Fibroblast of skin of left quadriceps (primary cell): ENCODE measurements at regions not wholly inside any gene's neighbourhood (a gene's known extent, or its start where the extent isn't known, plus 50 kb on each side); places are given as distances from the start of the nearest gene placed in this dataset.

ENCODE experiments used
- DNase-seq, 2 experiments: peaks; one replicate each; pipeline ENCODE4 v3.0.0-alpha.2; 2013; ENCODE audit warnings: low read depth in 2 of 2

- DNase-seq: no peak
Measured at GRCh38 chr17:34135841-34136240, 119.2 kb upstream of the CCL2 start.

- no peak for DNase-seq
Measured at GRCh38 chr17:34140006-34140405, 115.1 kb upstream of the CCL2 start.

DNA sequence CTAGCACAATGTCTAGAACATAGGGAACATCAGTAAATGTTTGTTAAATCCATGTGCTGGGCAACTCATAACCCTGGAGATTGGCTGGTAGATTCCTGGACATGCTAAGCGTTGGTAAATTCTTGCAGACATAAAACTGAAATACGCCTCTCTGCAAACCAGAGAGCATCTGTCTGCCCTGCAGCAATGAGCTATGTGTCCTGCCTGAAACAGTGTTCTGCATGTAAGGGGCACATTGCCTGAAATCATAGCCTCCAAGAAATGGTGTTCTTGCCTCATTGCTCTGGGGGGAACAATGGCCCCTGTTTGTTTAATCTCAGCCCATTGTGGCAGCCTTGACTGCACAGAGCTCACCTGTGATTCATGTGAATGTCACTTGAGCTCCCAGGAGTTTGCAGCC lies 113.5 kb upstream of the CCL2 start:
- no peak for DNase-seq

GRCh38 chr17:34143430-34143829 lies 111.7 kb upstream of the CCL2 start:
- no peak for DNase-seq

GRCh38 chr17:34146440-34147043 lies 108.5 kb upstream of the CCL2 start:
- DNase-seq: no peak

- DNase-seq: peak in 1 of 2 experiments; percentile 12
Measured at GRCh38 chr17:34151102-34151501, 104.0 kb upstream of the CCL2 start.

- no peak for DNase-seq
Measured at GRCh38 chr17:34153991-34154390, 101.1 kb upstream of the CCL2 start.

DNA sequence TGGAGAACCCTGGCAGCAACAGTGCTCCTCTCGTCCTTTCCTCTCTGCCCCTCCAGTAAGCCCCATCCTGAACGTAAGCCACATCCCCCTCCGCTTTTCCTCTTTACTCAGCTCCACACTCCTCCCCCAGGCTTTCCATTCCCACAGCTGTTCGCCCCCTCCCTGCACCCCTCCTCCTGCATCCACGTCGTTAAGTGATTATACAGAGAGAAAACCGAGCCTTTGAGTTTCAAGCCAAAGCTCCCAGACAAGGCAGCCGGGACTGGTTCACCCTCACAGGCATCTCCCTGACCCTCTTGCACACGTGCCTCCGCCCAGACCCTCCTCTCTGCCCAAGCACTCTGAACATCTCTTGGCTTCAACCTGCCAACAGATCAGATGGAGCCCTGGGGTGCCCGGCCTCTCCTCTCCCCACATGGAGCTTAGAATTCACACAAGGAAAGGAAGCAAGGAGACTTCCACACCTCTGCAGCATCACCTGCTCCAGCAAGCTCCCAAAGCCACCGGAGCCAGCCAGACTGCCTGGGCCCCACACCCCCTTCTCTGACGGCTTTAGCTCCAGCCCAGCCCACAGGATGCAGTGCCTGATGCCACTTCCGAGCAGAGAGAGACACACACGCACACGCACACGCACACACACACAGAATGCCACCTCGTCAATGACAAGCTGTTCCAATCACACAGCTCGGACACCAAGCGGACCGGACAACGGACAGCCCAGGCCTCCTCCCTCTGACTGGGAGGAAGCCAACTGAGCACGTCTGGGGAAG lies 99.9 kb upstream of the CCL2 start:
- no peak for DNase-seq

DNA sequence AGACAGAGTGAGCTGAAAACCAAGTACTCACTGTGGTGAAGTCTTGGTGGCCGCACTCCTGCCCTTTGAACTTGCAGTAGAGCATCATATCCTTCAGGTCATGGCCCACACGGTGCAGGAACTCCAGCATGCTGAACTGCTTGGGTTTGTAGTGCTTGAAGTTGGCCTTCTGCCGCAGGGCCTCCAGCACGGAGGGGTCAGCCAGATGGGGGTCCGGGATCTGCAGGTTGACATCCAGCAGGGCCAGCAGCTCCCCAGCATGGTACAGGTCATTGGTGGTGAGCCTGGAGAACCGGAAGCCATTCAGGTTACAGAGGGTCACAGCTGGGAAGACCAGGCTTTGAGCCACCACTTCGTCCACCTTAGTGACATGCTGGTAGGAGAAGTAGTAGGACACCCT lies 99.1 kb upstream of the CCL2 start:
- no peak for DNase-seq

- no peak for DNase-seq
Measured at GRCh38 chr17:34156401-34156740, 98.7 kb upstream of the CCL2 start.

DNA sequence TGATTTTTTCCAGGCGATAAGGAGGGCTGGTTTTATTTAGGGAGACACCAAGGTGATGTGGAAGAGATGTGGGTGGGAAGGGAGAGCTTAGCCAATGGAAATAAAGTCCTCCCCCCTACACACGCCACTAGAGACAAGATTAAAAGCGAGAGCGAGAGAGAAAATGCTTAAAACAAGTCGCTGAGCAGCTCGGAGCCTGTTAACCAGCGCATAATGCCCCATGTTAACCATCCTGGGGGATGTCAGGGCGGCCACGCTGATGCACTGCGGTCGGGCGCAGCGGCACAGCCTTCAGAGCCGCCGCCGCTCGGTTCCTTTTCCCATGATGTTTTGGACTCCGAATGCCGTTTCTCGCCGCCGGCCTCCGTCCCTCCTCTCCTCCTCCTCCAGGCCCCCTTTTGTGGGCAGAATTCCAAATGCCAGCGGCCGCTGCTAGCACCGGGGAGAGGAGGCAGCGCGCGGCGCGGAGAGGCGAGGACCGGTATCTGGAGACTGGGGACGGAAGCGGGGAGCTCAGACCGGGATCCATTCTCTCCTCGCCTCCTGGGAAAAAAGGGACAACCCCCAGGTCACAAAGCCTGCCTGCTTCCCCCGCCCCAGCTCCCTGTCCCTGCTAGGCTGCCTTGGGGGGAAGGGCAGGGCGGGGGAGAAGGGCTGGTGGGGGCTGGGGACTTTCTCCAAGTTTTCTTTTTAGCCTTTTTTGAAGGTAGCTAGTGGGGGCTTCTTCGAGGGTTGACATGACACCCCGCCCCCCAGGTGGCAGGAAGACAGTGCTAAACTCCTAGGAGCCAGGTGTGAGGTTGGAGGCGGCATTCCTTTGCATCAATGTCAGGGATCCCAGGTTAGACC lies 98.1 kb upstream of the CCL2 start:
- no peak for DNase-seq

DNA sequence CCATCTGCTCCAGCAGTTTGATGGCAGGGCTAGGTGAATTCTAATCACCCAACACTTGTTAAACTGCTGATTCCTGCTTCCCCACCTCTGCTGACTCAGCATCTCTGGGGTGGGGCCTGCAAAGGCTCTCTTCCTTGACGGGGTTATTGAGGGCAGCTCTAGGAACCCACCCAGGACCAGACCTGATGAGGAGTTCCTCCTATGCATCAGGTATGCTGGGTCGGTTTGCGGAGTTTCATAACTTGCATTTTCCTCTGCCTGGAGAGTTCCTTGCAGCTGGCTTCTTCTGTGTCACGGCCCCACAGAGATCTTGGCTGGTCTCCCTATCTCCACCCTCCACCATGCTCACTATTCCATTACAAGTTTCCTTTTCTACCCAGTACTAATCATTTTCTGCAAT lies 93.4 kb upstream of the CCL2 start:
- no peak for DNase-seq

- no peak for DNase-seq
Measured at GRCh38 chr17:34163123-34163522, 92.0 kb upstream of the CCL2 start.

DNA sequence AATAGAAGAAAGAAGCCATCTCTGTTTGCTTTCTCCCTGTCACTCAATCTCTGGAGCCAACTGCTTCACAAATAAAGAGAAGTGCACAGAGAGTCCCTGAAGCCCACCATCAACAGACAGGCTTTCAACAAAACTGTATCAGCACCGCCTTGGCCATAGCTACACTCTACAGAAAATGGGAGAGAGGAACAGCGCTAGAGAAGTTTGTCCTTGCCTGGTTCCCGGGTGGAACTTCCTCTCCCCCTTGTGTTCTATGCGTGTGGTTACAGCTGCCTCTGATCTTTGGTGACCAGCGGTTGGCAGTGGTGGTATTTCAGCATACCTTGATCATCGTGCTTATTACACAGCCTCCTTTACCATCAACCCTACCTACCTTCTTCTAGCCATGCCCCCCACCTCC lies 91.4 kb upstream of the CCL2 start:
- no peak for DNase-seq

DNA sequence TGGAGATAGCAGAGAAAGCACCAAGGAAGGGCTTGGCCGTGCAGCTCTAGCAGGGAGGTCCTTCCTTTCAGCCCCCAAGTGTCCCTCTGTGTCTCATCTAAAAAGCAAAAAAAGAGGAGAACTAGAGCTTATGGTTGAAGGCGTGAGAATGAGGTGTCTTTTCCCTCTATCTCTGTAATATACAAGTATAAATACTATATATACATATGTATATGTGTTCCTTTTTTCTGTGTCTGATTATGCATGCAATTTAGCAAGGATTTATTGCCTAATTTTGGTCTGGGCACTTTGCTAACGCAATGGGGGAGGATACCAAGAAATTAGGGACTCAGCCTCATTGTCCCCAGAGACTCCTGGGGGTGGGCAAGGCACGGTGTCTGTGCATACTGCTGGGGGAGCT lies 90.2 kb upstream of the CCL2 start:
- DNase-seq: no peak

DNA sequence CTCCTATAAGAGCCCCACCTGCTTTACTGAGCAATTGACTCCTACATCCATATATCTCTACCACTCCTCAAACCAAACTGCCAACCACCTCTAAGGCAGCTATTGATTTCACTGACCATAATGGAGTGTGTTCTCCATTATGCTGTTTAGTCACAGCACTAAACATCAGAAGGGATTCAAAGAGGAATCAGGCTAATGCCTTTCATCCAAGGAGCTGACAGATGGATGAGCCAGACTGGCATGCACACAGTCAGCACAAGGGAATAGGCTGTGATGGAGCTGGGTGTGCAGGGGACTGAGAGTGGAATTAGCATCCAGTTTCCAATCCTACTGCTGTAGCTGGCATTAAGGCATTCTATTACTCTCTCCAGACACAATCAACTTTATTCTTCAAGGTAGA lies 88.7 kb upstream of the CCL2 start:
- DNase-seq: no peak

DNA sequence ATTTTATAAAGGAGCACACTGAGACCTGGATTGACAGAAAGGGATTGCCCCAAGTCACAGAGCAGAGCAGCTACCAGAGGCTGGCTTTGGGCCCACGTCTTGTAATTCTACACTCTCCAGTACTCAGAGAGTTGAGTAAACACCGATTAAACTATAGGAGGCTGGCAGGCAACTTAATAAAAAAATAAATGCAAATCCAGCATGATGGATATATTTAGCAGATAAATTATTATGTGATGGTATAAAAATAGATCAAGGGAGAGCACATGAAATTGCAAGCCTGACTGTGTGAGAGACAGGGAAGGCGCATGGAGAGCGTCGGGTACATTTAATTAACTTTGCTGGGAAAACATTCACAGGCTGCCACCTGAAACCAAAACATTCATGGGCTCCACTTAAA lies 87.7 kb upstream of the CCL2 start:
- DNase-seq: no peak

- no peak for DNase-seq
Measured at GRCh38 chr17:34168989-34169388, 86.1 kb upstream of the CCL2 start.

GRCh38 chr17:34169496-34169895 lies 85.6 kb upstream of the CCL2 start:
- no peak for DNase-seq

DNA sequence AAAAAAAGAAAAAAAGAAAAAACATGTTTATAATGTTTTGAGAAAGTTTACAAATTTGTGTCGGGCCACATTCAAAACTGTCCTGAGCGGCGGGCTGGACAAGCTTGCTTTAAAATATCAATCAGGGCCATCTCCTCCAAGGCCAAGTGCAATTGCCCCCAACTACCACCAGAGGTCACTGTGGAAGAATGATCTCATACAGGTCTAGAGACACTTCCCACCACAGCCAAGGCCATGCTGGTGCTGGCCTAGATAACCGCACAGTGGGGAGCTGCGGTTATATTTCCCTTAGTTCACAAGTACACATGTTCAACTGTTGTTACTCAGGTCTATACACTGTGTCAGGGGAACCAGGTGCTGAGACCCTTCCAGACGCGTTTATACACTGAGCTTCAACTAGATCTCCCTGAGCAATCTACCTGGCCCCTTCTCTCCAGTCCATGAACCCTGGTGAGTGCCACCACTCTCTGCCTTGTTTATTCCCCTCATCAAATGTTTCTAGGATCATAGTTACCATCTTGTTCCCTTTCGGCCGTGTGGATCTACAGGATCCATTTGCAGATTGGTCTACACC lies 83.8 kb upstream of the CCL2 start:
- peak in 1 of 2 experiments; percentile 20 for DNase-seq

- DNase-seq: no peak
Measured at GRCh38 chr17:34172390-34172918, 82.6 kb upstream of the CCL2 start.

DNA sequence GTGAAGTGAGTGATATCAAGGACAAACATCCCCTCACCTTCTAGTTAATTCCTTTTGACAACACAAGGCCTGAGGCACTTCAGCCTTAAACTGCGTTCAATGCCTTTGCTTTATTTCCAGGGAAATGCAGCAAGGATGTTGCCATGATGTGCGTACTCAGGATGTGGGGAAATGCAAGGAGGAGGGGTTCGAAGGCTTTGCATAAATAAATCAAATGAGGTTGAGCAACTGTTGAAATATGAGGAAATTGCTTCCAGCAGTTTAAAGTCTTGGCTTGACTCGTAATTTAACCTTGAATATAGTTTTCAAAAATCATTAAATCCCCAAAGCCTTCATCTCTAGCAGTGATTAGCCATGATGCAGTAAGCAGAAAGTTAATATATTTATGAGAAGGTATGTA lies 81.8 kb upstream of the CCL2 start:
- peak; percentile 55 to 58 for DNase-seq
